ENCODE measurements at regions not wholly inside any gene's neighbourhood (a gene's known extent, or its start where the extent isn't known, plus 50 kb on each side); places are given as distances from the start of the nearest gene placed in this dataset.
A peak's percentile ranks its signal among the peaks of the same experiment; 100 is the strongest.
"Not testable (repeated sequence)": the region's sequence is repeated elsewhere in the genome, so short reads cannot be mapped to it uniquely, and the experiment has no call there.

DNA sequence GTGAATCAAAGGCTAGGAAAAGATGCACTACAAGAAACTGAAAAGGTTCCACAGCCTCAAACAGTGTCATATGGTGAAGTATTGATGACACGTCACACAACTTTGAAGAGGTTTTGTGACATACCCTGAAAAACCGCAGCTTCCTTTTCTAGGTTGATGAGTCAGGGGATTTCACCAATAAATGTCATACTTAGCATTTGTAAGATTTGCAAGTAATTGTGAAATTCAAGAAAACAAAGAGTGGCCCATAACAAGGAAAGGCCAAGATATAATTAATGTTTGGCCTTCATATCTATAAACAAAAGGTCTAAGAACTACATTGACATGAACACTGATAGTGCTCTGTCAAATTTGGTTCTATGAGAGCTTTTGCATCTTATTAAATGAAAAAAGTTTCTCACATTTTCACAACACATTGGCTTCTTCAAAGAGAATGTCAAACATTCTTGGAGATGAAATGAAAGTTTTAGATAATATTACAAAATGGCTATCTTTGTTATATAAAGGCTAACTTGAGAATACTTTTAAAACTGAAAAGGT, 62.0 kb upstream of the NAMPT start:
- DNase-seq (ENCODE audit: low read depth) = peak; percentile 93
- TF ChIP-seq, protein P1, sequence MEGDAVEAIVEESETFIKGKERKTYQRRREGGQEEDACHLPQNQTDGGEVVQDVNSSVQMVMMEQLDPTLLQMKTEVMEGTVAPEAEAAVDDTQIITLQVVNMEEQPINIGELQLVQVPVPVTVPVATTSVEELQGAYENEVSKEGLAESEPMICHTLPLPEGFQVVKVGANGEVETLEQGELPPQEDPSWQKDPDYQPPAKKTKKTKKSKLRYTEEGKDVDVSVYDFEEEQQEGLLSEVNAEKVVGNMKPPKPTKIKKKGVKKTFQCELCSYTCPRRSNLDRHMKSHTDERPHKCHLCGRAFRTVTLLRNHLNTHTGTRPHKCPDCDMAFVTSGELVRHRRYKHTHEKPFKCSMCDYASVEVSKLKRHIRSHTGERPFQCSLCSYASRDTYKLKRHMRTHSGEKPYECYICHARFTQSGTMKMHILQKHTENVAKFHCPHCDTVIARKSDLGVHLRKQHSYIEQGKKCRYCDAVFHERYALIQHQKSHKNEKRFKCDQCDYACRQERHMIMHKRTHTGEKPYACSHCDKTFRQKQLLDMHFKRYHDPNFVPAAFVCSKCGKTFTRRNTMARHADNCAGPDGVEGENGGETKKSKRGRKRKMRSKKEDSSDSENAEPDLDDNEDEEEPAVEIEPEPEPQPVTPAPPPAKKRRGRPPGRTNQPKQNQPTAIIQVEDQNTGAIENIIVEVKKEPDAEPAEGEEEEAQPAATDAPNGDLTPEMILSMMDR (IDR thresholded peaks at IDR 0.05; ENCODE audit: insufficient read depth, low read depth, low read length, missing control alignments) = no peak
- peak overlapping the region; percentile 46 for H3K4me3 ChIP-seq (ENCODE audit: low read depth, low read length)

DNA sequence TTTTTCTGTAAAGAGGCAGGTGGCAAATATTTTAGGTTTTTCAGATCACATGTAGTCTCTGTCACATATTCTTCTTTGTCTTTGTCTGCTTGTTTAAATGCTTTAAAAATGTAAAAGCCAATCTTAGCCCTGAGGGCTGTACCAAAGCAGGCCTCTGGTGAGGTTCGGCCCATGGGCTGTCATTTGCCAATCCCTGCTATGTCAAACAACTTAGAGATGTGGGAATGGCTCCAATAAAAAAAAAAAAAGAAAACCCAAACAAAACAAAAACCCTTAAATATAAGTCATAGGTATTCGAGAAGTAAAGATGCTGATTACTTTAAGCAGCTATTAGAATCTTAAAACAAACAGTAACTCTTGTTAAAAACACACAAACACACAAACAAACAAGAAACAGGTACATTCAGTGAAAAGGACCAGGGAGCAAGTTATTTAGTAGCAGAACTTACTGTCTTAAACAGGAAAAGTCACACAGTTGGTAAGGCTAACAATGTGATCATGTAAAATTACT, 61.4 kb upstream of the NAMPT start:
- H3K4me3 ChIP-seq (ENCODE audit: low read depth, low read length) = peak overlapping the region; percentile 41
- TF ChIP-seq, protein P1 (IDR thresholded peaks at IDR 0.05; ENCODE audit: insufficient read depth, low read depth, low read length, missing control alignments) = no peak
- DNase-seq (ENCODE audit: low read depth) = no peak

DNA sequence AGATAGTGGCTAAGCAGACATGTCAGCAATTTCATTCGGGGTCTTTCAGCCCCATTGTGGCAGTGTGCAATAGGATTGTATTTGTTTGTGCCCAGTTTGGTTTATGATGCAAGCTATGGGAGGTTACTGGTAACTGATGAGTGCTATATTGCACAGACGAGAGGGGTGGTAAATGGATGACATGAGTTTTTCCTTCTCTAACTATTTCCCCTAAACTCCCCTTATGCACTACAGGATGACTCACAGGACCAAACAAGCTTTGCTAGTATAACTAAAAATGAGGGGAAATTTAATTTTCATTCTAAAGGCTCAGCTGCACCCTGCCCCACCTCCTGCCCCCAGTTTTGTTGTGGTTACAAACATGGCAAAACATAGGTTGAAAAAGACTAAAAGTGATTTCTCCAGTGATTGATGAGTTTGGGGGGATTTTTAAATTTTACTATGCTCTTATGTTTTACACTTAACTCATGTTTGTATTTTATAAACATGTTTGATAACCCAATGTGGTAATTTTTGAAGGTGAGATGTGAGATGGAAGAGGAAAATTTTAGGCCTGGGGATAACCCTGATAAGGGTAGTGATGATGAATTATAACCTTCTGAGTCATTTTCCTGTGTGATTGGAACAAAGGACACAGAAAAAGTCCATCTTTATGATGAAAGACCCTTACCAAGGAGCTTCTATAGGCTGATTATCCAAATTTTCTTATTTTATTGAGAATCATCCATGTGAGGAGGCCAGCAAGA, 60.8 kb upstream of the NAMPT start:
- DNase-seq (ENCODE audit: low read depth) = peak; percentile 37
- H3K4me3 ChIP-seq (ENCODE audit: low read depth, low read length) = no peak overlapping the region
- TF ChIP-seq, protein P1 (IDR thresholded peaks at IDR 0.05; ENCODE audit: insufficient read depth, low read depth, low read length, missing control alignments) = no peak

DNA sequence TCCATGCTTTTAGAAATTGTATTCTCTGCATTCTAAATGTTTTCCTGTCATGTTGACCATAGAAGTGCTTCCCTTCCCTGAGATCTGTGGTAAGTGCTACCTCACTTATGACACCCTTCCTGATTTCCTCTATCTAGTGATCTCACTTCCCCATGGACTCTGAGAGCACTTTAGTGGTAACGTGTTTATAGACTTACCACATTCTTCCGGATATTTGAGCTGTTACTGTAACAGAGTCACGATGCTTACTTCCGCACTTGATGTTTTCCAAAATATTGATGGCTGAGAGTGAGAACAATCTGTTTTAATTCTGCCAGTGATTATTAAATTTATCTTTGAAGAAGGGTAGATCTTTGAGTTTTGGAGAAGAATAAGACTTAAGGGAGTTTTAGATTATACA, 60.1 kb upstream of the NAMPT start:
- no peak overlapping the region for H3K4me3 ChIP-seq (ENCODE audit: low read depth, low read length)
- TF ChIP-seq, protein P1 (IDR thresholded peaks at IDR 0.05; ENCODE audit: insufficient read depth, low read depth, low read length, missing control alignments) = no peak
- DNase-seq (ENCODE audit: low read depth) = no peak

DNA sequence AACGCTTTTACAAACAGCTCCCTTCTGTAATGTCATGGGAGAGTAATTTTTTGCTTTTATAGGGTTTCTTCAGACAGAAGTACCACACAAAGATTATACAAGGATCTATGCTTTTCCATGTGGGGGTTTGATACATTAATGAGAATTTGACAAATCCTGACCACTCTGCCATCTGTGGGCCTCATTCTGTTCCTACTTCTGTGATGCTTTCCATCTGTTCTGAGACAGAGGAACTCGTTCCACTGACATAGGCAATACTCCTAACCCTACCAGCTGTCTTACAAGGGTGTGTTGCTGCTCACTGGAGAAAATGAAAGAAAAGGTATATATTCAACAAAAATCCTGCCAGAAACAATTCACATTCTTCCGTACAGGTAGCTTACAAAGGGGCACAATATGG, 59.4 kb upstream of the NAMPT start:
- TF ChIP-seq, protein P1 (IDR thresholded peaks at IDR 0.05; ENCODE audit: insufficient read depth, low read depth, low read length, missing control alignments) = no peak
- no peak overlapping the region for H3K4me3 ChIP-seq (ENCODE audit: low read depth, low read length)
- DNase-seq (ENCODE audit: low read depth) = no peak

DNA sequence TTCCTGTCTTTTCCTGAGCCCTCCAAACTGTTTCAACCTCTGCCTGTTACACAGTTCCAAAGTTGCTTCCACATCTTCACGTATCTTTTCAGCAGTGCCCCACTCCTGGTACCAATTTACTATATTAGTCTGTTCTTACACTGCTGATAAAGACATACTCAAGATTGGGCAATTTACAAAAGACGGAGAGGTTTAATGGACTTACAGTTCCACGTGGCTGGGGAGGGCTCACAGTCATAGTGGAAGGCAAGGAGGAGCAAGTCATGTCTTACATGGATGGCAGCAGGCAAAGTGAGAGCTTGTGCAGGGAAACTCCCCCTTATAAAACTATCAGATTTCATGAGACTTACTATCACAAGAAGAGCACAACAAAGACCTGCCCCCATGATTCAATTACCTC, 57.3 kb upstream of the NAMPT start:
- H3K4me3 ChIP-seq (ENCODE audit: low read depth, low read length); DNase-seq (ENCODE audit: low read depth): not testable (repeated sequence)

DNA sequence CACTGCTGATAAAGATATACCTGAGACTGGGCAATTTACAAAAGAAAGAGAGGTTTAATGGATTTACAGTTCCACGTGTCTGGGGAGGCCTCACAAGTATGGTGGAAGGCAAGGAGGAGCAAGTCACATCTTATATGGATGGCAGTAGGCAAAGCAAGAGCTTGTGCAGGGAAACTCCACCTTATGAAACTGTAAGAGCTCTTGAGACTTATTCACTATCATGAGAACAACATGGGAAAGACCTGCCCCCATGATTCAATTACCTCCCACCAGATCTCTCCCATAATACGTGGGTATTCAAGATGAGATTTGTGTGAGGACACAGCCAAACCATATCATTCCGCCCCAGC, 55.4 kb upstream of the NAMPT start:
- DNase-seq (ENCODE audit: low read depth); H3K4me3 ChIP-seq (ENCODE audit: low read depth, low read length): not testable (repeated sequence)

Data from GM12865 (cell line).